ENCODE measurements at regions not wholly inside any gene's neighbourhood (a gene's known extent, or its start where the extent isn't known, plus 50 kb on each side); places are given as distances from the start of the nearest gene placed in this dataset.

GRCh38 chr21:41670056-41670805 is 96.6 kb downstream of the RIPK4 start:
- Histone ChIP-seq H3K79me2 (ENCODE audit: control insufficient read depth, low read length) (no peaks in the 10 kb centered on the region), H3K4me1 (ENCODE audit: control insufficient read depth, low read length) (no peaks in the 10 kb centered on the region), H3K36me3 (ENCODE audit: control insufficient read depth, low read length) (no peaks in the 10 kb centered on the region), H3F3A (ENCODE audit: control insufficient read depth, insufficient read depth) (no peaks in the 10 kb centered on the region), H3K4me3 (ENCODE audit: low read length) (no peak overlapping the region), H3K9me3 (ENCODE audit: control insufficient read depth, insufficient read depth, low read length) (no peaks in the 10 kb centered on the region), H3K9me2 (replicated peaks; ENCODE audit: control insufficient read depth, low read length) (no peaks in the 10 kb centered on the region), H4K20me1 (ENCODE audit: control insufficient read depth, insufficient read depth, low read depth, low read length) (no peaks in the 10 kb centered on the region), H3K4me2 (ENCODE audit: low read length) (no peak overlapping the region), H3K27me3 (ENCODE audit: control insufficient read depth, low read length) (peaks cover 7% of the 10 kb centered on the region; the same call in 1 of the 2 replicates), H3K27ac (ENCODE audit: low read depth, low read length) (no peak overlapping the region)
- TF ChIP-seq EZH2phosphoT487 (IDR thresholded peaks at IDR 0.05; ENCODE audit: borderline replicate concordance, low read length): no peak
- TF ChIP-seq CTCF (IDR thresholded peaks at IDR 0.05; ENCODE audit: low read depth, low read length, poor library complexity, severe bottlenecking): no peak

DNA sequence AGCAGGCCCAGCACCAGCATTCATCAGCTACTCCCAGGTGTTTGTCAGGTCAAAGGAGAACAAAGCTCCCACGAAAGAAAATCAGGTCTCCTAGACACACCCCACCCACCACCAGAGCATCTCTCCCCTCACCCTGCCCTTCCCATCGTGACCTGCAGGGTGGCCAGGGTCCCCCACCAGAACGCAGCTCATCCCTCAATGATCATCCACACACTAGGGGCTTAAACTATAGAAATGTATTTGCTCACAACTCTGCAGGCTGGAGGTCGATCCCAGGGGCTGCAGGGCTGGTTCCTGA is 97.4 kb downstream of the RIPK4 start:
- Histone ChIP-seq H3K79me2 (ENCODE audit: control insufficient read depth, low read length) (no peaks in the 10 kb centered on the region), H3K27ac (ENCODE audit: low read depth, low read length) (no peak overlapping the region), H3K4me1 (ENCODE audit: control insufficient read depth, low read length) (no peaks in the 10 kb centered on the region), H3K9me3 (ENCODE audit: control insufficient read depth, insufficient read depth, low read length) (no peaks in the 10 kb centered on the region), H3F3A (ENCODE audit: control insufficient read depth, insufficient read depth) (no peaks in the 10 kb centered on the region), H3K36me3 (ENCODE audit: control insufficient read depth, low read length) (no peaks in the 10 kb centered on the region), H3K4me3 (ENCODE audit: low read length) (no peak overlapping the region), H4K20me1 (ENCODE audit: control insufficient read depth, insufficient read depth, low read depth, low read length) (no peaks in the 10 kb centered on the region), H3K4me2 (ENCODE audit: low read length) (no peak overlapping the region), H3K27me3 (ENCODE audit: control insufficient read depth, low read length) (peaks cover 5% of the 10 kb centered on the region; the same call in 1 of the 2 replicates), H3K9me2 (replicated peaks; ENCODE audit: control insufficient read depth, low read length) (no peaks in the 10 kb centered on the region)
- TF ChIP-seq CTCF (IDR thresholded peaks at IDR 0.05; ENCODE audit: low read depth, low read length, poor library complexity, severe bottlenecking) (no peak), EZH2phosphoT487 (IDR thresholded peaks at IDR 0.05; ENCODE audit: borderline replicate concordance, low read length) (no peak)

DNA sequence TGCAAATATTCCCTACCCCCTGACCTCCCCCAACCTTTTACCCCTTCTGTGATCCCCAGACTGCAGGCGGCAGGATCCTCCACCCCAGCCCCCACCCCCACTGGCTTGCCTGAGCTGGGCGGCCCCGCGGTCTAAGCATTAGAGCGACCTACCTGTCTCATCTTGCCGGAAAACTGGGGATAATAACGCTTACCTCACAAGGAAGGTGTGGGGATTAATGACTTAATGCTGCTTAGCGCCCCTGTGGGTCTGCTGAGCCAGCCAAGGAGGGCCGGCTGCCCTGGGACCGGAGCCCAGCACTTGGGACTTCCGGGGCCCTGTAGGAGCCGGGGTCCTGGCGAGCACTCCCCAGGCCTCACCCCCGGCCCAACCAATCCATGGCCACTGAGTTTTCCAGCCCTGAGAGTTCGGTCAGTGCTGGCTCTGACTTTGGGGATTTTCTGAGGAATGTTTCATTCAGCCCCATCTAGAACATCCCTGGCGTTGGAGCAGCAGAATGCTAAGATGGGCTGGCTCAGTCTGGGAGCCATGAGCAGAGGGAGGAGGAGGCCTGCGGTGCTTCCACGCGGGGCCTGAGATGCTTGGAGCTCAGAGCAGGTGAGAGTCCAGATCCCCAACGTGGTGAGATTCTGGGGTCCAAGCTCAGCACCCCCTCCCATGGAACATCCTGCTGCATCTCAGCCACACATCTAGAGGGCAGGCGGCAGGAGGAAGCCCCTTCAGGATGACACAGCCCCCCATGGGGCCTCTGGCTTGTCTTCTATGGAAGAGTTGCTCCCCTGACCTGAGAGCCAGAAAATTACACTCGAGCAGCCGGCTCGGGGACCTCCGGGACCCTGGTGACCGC is 97.9 kb downstream of the RIPK4 start:
- Histone ChIP-seq H3K27ac (ENCODE audit: low read depth, low read length) (no peak overlapping the region), H3K4me3 (ENCODE audit: low read length) (no peak overlapping the region), H3K36me3 (ENCODE audit: control insufficient read depth, low read length) (no peaks in the 10 kb centered on the region), H3F3A (ENCODE audit: control insufficient read depth, insufficient read depth) (no peaks in the 10 kb centered on the region), H3K4me1 (ENCODE audit: control insufficient read depth, low read length) (no peaks in the 10 kb centered on the region), H3K4me2 (ENCODE audit: low read length) (no peak overlapping the region), H3K27me3 (ENCODE audit: control insufficient read depth, low read length) (peaks cover 5% of the 10 kb centered on the region; the same call in 1 of the 2 replicates), H3K79me2 (ENCODE audit: control insufficient read depth, low read length) (no peaks in the 10 kb centered on the region), H3K9me3 (ENCODE audit: control insufficient read depth, insufficient read depth, low read length) (no peaks in the 10 kb centered on the region), H3K9me2 (replicated peaks; ENCODE audit: control insufficient read depth, low read length) (no peaks in the 10 kb centered on the region), H4K20me1 (ENCODE audit: control insufficient read depth, insufficient read depth, low read depth, low read length) (no peaks in the 10 kb centered on the region)
- no peak for TF ChIP-seq EZH2phosphoT487 (IDR thresholded peaks at IDR 0.05; ENCODE audit: borderline replicate concordance, low read length)
- TF ChIP-seq CTCF (IDR thresholded peaks at IDR 0.05; ENCODE audit: low read depth, low read length, poor library complexity, severe bottlenecking): no peak
